CD4-positive, alpha-beta T cell (primary cell): ENCODE measurements at regions not wholly inside any gene's neighbourhood (a gene's known extent, or its start where the extent isn't known, plus 50 kb on each side); places are given as distances from the start of the nearest gene placed in this dataset.

Experiments
- ATAC-seq: fragments of 200-7000 bp; cut with Tn5 transposase; one replicate; pipeline ENCODE4 v1.10.0; 2022; ENCODE audit warnings: mild to moderate bottlenecking; ENCODE audit not compliant: poor library complexity
- CTCF ChIA-PET: fragments of 350-600 bp; sonication (Branson Sonifier 250); formaldehyde crosslinking; loops from one replicate; lab custom pipeline; 2021; ENCODE audit warnings: antibody characterized with exemption, inconsistent platforms; lab: Charles Lee
- POLR2A ChIA-PET: fragments of 350-600 bp; sonication (Branson Sonifier 250); formaldehyde crosslinking; loops from one replicate; lab custom pipeline; 2021; ENCODE audit warnings: antibody characterized with exemption, inconsistent platforms; lab: Charles Lee
- DNase-seq, 14 experiments: peaks; one replicate each; pipeline ENCODE4 v3.0.0-alpha.2; 2013 to 2020; ENCODE audit warnings: mixed read lengths in 2 of 14
- H3K27ac ChIP-seq, 2 donors: one replicate each; pipeline versions ENCODE4 v1.5.1 to v1.7.0; 2013; ENCODE audit warnings: low read length in 2 of 2, low read depth in 1 of 2, mild to moderate bottlenecking in 1 of 2
- H3K27me3 ChIP-seq, 2 experiments: 1 replicate in 1 of 2; 2 replicates in 1 of 2; pipeline versions ENCODE4 v1.6.1 to v1.7.0; 2013; ENCODE audit warnings: low read length in 2 of 2, control low read depth in 1 of 2, mild to moderate bottlenecking in 1 of 2, moderate library complexity in 1 of 2; ENCODE audit not compliant: insufficient read depth in 2 of 2, control insufficient read depth in 1 of 2
- H3K36me3 ChIP-seq: one replicate; pipeline ENCODE4 v1.6.1; 2013; ENCODE audit warnings: low read length, control low read depth; ENCODE audit not compliant: insufficient read depth
- H3K4me1 ChIP-seq: one replicate; pipeline ENCODE4 v1.6.1; 2013; ENCODE audit warnings: low read length, control low read depth; ENCODE audit not compliant: insufficient read depth
- H3K4me3 ChIP-seq: one replicate; pipeline ENCODE4 v1.5.1; 2013; ENCODE audit warnings: mild to moderate bottlenecking, low read length, moderate library complexity
- H3K9me3 ChIP-seq, 2 experiments: 1 replicate in 1 of 2; 2 replicates in 1 of 2; pipeline versions ENCODE4 v1.6.1 to v1.7.0; 2013; ENCODE audit warnings: low read length in 2 of 2, mild to moderate bottlenecking in 2 of 2, control low read depth in 1 of 2, moderate library complexity in 1 of 2; ENCODE audit not compliant: control insufficient read depth in 1 of 2, insufficient read depth in 1 of 2
- H3K27ac Mint-ChIP-seq: one replicate; pipeline ENCODE4 v1.8.0; 2020; ENCODE audit warnings: mixed read lengths
- H3K27me3 Mint-ChIP-seq: one replicate; pipeline ENCODE4 v1.8.0; 2021; ENCODE audit warnings: mixed read lengths
- H3K36me3 Mint-ChIP-seq: one replicate; pipeline ENCODE4 v1.8.0; 2021; ENCODE audit warnings: low read depth, mixed read lengths
- H3K4me1 Mint-ChIP-seq: one replicate; pipeline ENCODE4 v1.8.0; 2021; ENCODE audit warnings: low read depth, mixed read lengths
- H3K4me3 Mint-ChIP-seq: one replicate; pipeline ENCODE4 v1.8.0; 2020; ENCODE audit warnings: mild to moderate bottlenecking, mixed read lengths
- H3K9me3 Mint-ChIP-seq: one replicate; pipeline ENCODE4 v1.8.0; 2020; ENCODE audit warnings: mixed read lengths
- intact Hi-C, 2 experiments: fragments of 100-400 bp; cut with DNase I in 1 of 2; cut with micrococcal nuclease in 1 of 2; formaldehyde crosslinking; loops; one replicate each; pipeline versions ENCODE4 v1.15.1 to v1.9.0; 2023 to 2025; cut with DNase I, micrococcal nuclease
- TF ChIP-seq, protein P1 (sequence below): fragments of 200-600 bp; IDR thresholded peaks from one replicate; pipeline ENCODE4 v1.8.0; 2022; ENCODE audit warnings: antibody characterized with exemption, mild to moderate bottlenecking

DNA sequence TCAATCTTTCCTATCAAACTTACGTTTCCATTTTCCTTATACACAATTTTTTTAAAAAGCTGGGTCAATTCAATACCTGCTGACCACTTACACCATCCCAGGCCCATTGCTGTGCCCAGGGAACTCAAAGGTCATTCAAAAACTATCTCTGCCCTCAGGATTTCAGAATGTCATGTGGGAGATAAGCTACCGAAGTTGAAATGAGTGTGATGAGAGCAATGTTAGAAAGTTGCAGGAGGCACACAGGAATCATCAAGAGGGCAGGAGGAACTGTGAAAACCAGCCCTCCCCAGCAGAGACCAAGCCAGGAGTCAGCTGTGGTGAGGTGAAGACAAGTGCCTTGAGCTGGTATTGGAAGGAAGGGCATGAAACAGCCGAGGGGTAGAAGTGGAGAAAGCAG, 195.9 kb downstream of the HS3ST3A1 start:
- TF ChIP-seq, protein P1, sequence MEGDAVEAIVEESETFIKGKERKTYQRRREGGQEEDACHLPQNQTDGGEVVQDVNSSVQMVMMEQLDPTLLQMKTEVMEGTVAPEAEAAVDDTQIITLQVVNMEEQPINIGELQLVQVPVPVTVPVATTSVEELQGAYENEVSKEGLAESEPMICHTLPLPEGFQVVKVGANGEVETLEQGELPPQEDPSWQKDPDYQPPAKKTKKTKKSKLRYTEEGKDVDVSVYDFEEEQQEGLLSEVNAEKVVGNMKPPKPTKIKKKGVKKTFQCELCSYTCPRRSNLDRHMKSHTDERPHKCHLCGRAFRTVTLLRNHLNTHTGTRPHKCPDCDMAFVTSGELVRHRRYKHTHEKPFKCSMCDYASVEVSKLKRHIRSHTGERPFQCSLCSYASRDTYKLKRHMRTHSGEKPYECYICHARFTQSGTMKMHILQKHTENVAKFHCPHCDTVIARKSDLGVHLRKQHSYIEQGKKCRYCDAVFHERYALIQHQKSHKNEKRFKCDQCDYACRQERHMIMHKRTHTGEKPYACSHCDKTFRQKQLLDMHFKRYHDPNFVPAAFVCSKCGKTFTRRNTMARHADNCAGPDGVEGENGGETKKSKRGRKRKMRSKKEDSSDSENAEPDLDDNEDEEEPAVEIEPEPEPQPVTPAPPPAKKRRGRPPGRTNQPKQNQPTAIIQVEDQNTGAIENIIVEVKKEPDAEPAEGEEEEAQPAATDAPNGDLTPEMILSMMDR, result no peak
- DNase-seq (no peak), ATAC-seq (no peak)
- CTCF ChIA-PET, result no interaction called here
- Mint-ChIP-seq H3K4me1 (no peaks in the 10 kb centered on the region), H3K4me3 (no peak overlapping the region), H3K27ac (no peak overlapping the region), H3K36me3 (no peaks in the 10 kb centered on the region), H3K9me3 (no peaks in the 10 kb centered on the region), H3K27me3 (peaks cover 10% of the 10 kb centered on the region)
- H3K4me3 ChIP-seq, result no peak overlapping the region
- H3K4me1 ChIP-seq, result no peaks in the 10 kb centered on the region
- H3K27ac ChIP-seq, result no peak overlapping the region
- intact Hi-C loops, result no loop called here
- H3K27me3 ChIP-seq, result peaks cover 2 to 4% of the 10 kb centered on the region in 2 experiments
- no peaks in the 10 kb centered on the region for H3K36me3 ChIP-seq
- POLR2A ChIA-PET, result no interaction called here
- no peaks in the 10 kb centered on the region for H3K9me3 ChIP-seq

DNA sequence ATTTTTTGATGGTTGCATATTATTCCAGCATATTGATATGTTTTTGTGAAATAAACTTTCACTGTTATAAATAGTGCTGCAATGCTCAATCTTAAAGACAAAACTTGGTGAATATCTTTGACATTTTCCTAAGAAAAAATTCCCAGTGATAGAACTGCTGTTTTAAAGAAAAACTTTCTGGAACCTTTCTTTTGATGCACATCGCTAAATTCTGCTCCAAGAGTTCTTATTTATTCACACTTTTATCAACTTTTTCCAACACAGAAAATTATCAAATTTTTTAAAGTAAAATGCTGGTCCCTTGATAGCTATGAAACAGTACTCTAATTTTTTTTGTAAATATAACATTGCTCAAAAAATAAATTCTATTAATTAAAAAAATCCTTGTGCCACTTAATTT, 196.6 kb downstream of the HS3ST3A1 start:
- H3K9me3 Mint-ChIP-seq, result no peaks in the 10 kb centered on the region
- H3K27me3 Mint-ChIP-seq, result peaks cover 10% of the 10 kb centered on the region
- peaks cover 2 to 4% of the 10 kb centered on the region in 2 experiments for H3K27me3 ChIP-seq
- H3K4me1 Mint-ChIP-seq, result no peaks in the 10 kb centered on the region
- H3K27ac Mint-ChIP-seq, result no peak overlapping the region
- H3K27ac ChIP-seq, result no peak overlapping the region
- no peak overlapping the region for H3K4me3 Mint-ChIP-seq
- TF ChIP-seq, protein P1, result no peak
- H3K36me3 ChIP-seq, result no peaks in the 10 kb centered on the region
- no peak overlapping the region for H3K4me3 ChIP-seq
- POLR2A ChIA-PET, result no interaction called here
- no peaks in the 10 kb centered on the region for H3K36me3 Mint-ChIP-seq
- ATAC-seq (no peak), DNase-seq (no peak)
- H3K9me3 ChIP-seq, result no peaks in the 10 kb centered on the region
- intact Hi-C loops, result no loop called here
- no peaks in the 10 kb centered on the region for H3K4me1 ChIP-seq
- CTCF ChIA-PET, result no interaction called here

DNA sequence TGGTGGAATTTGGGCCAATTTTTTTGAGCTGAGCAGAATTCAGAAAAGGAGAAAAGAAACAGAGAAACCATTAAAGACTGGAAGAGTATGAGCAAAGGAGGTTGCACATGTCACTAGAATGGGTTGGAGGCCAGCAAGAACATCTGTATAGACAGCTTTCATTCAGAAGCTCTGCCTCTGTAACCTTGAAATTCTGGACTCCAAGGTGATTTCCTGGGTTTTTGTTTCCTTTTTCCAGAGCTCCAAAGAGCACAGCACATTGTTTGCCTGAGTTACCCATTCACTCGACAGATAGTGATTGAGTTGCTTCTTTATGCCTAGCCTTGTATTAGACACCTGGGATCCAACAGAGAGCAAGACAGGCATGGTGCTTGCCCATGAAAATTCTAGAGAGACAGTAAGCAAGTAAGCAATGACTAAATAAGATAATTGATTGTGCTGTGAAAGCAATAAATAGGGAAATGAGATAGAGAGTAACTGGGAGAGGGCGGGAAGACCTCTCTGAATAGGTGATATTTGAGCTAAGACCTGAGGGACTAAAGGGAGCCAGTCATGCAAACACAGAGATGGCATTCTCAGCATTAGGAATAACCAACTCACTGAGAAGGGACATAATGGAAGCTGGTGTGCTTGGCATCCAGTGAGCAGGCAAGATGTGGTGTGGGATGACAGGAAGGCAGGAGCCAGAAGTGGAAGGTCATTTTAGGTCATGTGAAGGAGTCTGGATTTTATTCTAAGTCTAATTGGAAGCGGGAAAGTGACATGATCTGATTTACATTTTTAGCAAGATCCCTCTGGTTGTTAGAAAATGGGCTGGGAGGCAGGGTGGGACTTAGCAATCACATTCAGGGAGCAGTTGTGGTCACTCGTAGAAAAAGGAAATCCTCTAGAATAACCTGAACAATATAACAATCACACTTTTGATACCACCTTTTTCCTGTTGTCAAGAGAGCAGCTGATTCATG, 197.5 kb downstream of the HS3ST3A1 start:
- no peak overlapping the region for H3K4me3 ChIP-seq
- Mint-ChIP-seq H3K9me3 (no peaks in the 10 kb centered on the region), H3K27me3 (peaks cover 10% of the 10 kb centered on the region), H3K36me3 (no peaks in the 10 kb centered on the region), H3K27ac (no peak overlapping the region), H3K4me3 (no peak overlapping the region), H3K4me1 (no peaks in the 10 kb centered on the region)
- no peak for DNase-seq
- no peaks in the 10 kb centered on the region for H3K4me1 ChIP-seq
- ChIA-PET CTCF (no interaction called here), POLR2A (no interaction called here)
- no peaks in the 10 kb centered on the region for H3K36me3 ChIP-seq
- H3K9me3 ChIP-seq, result no peaks in the 10 kb centered on the region
- intact Hi-C loops, result no loop called here
- H3K27me3 ChIP-seq, result peaks cover 2 to 4% of the 10 kb centered on the region in 2 experiments
- ATAC-seq, result no peak
- TF ChIP-seq, protein P1, result no peak
- no peak overlapping the region for H3K27ac ChIP-seq
